ENCODE measurements at regions not wholly inside any gene's neighbourhood (a gene's known extent, or its start where the extent isn't known, plus 50 kb on each side); places are given as distances from the start of the nearest gene placed in this dataset.
"Not testable (repeated sequence)": the region's sequence is repeated elsewhere in the genome, so short reads cannot be mapped to it uniquely, and the experiment has no call there.

GRCh38 chr14:29982171-29982570 is 54.5 kb upstream of the PRKD1 start:
- Histone ChIP-seq H3K9me3 (ENCODE audit: control insufficient read depth in 2 of 2, insufficient read depth in 1 of 2, low read depth in 1 of 2, low read length in 1 of 2) (no peaks in the 10 kb centered on the region), H3K27me3 (ENCODE audit: control insufficient read depth in 1 of 2, insufficient read depth in 2 of 2, low read length in 2 of 2) (no peaks in the 10 kb centered on the region), H3K36me3 (ENCODE audit: control insufficient read depth in 2 of 2, insufficient read depth in 2 of 2, low read length in 1 of 2) (no peaks in the 10 kb centered on the region), H3K4me1 (ENCODE audit: control insufficient read depth in 2 of 2, insufficient read depth in 2 of 2, low read length in 1 of 2) (no peaks in the 10 kb centered on the region), H3K27ac (ENCODE audit: low read depth in 2 of 2, low read length in 1 of 2) (no peak overlapping the region), H3K4me3 (ENCODE audit: low read depth in 1 of 2, low read length in 2 of 2) (no peak overlapping the region)
- 85 to 91% methylated on average over 1 of the region's 1 CpG for whole genome bisulfite sequencing, 2 donors

GRCh38 chr14:29982993-29983392 is 55.3 kb upstream of the PRKD1 start:
- no peaks in the 10 kb centered on the region for H3K9me3 ChIP-seq (ENCODE audit: control insufficient read depth in 2 of 2, insufficient read depth in 1 of 2, low read depth in 1 of 2, low read length in 1 of 2)

GRCh38 chr14:29990344-29990857 is 62.8 kb upstream of the PRKD1 start:
- H3K27me3 ChIP-seq (ENCODE audit: control insufficient read depth in 1 of 2, insufficient read depth in 2 of 2, low read length in 2 of 2); H3K27ac ChIP-seq (ENCODE audit: low read depth in 2 of 2, low read length in 1 of 2); H3K36me3 ChIP-seq (ENCODE audit: control insufficient read depth in 2 of 2, insufficient read depth in 2 of 2, low read length in 1 of 2); H3K4me3 ChIP-seq (ENCODE audit: low read depth in 1 of 2, low read length in 2 of 2); H3K9me3 ChIP-seq (ENCODE audit: control insufficient read depth in 2 of 2, insufficient read depth in 1 of 2, low read depth in 1 of 2, low read length in 1 of 2); H3K4me1 ChIP-seq (ENCODE audit: control insufficient read depth in 2 of 2, insufficient read depth in 2 of 2, low read length in 1 of 2): not testable (repeated sequence)
- 82 to 86% methylated on average over 30 of the region's 30 CpGs for WGBS, 2 donors

More at GRCh38 chr14:29982993-29983392, 55.3 kb upstream of the PRKD1 start:
- Histone ChIP-seq H3K27ac (ENCODE audit: low read depth in 2 of 2, low read length in 1 of 2) (no peak overlapping the region), H3K4me1 (ENCODE audit: control insufficient read depth in 2 of 2, insufficient read depth in 2 of 2, low read length in 1 of 2) (no peaks in the 10 kb centered on the region), H3K36me3 (ENCODE audit: control insufficient read depth in 2 of 2, insufficient read depth in 2 of 2, low read length in 1 of 2) (no peaks in the 10 kb centered on the region), H3K4me3 (ENCODE audit: low read depth in 1 of 2, low read length in 2 of 2) (no peak overlapping the region), H3K27me3 (ENCODE audit: control insufficient read depth in 1 of 2, insufficient read depth in 2 of 2, low read length in 2 of 2) (no peaks in the 10 kb centered on the region)
- WGBS, 2 donors = 73 to 77% methylated on average over 1 of the region's 1 CpG

GRCh38 chr14:29990993-29991392 is 63.3 kb upstream of the PRKD1 start:
- 93 to 99% methylated on average over 2 of the region's 2 CpGs for WGBS, 2 donors
- Histone ChIP-seq H3K4me1 (ENCODE audit: control insufficient read depth in 2 of 2, insufficient read depth in 2 of 2, low read length in 1 of 2) (no peaks in the 10 kb centered on the region), H3K27me3 (ENCODE audit: control insufficient read depth in 1 of 2, insufficient read depth in 2 of 2, low read length in 2 of 2) (no peaks in the 10 kb centered on the region), H3K36me3 (ENCODE audit: control insufficient read depth in 2 of 2, insufficient read depth in 2 of 2, low read length in 1 of 2) (no peaks in the 10 kb centered on the region), H3K4me3 (ENCODE audit: low read depth in 1 of 2, low read length in 2 of 2) (no peak overlapping the region), H3K9me3 (ENCODE audit: control insufficient read depth in 2 of 2, insufficient read depth in 1 of 2, low read depth in 1 of 2, low read length in 1 of 2) (no peaks in the 10 kb centered on the region), H3K27ac (ENCODE audit: low read depth in 2 of 2, low read length in 1 of 2) (no peak overlapping the region)

DNA sequence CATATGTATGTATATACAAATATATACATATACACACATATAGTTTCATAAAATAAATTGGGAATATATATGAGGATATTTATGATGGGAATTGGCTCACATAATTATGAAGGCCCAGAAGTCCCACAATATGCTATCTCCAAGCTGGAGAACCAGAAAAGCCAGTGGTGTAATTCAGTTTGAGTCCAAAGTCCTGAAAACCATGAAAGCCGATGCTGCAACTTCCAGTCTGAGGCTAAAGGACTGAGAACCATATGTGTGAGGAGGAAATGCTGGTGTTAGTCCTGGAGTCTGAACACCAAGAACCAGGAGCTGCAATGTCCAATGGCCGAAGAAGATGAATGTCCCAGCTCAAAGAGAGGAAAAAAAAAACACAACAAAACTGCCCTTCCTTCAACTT is 65.5 kb upstream of the PRKD1 start:
- 81 to 92% methylated on average over 2 of the region's 2 CpGs for WGBS, 2 donors

GRCh38 chr14:29999013-29999539 is 71.4 kb upstream of the PRKD1 start:
- Histone ChIP-seq H3K4me1 (ENCODE audit: control insufficient read depth in 2 of 2, insufficient read depth in 2 of 2, low read length in 1 of 2) (no peaks in the 10 kb centered on the region), H3K4me3 (ENCODE audit: low read depth in 1 of 2, low read length in 2 of 2) (no peak overlapping the region), H3K27ac (ENCODE audit: low read depth in 2 of 2, low read length in 1 of 2) (no peak overlapping the region), H3K27me3 (ENCODE audit: control insufficient read depth in 1 of 2, insufficient read depth in 2 of 2, low read length in 2 of 2) (no peaks in the 10 kb centered on the region), H3K9me3 (ENCODE audit: control insufficient read depth in 2 of 2, insufficient read depth in 1 of 2, low read depth in 1 of 2, low read length in 1 of 2) (no peaks in the 10 kb centered on the region), H3K36me3 (ENCODE audit: control insufficient read depth in 2 of 2, insufficient read depth in 2 of 2, low read length in 1 of 2) (no peaks in the 10 kb centered on the region)
- WGBS, 2 donors = 49 to 70% methylated on average over 3 of the region's 3 CpGs

More for the DNA sequence above, 65.5 kb upstream of the PRKD1 start:
- no peaks in the 10 kb centered on the region for H3K27me3 ChIP-seq (ENCODE audit: control insufficient read depth in 1 of 2, insufficient read depth in 2 of 2, low read length in 2 of 2)
- H3K27ac ChIP-seq (ENCODE audit: low read depth in 2 of 2, low read length in 1 of 2) = no peak overlapping the region
- H3K4me1 ChIP-seq (ENCODE audit: control insufficient read depth in 2 of 2, insufficient read depth in 2 of 2, low read length in 1 of 2) = no peaks in the 10 kb centered on the region
- H3K9me3 ChIP-seq (ENCODE audit: control insufficient read depth in 2 of 2, insufficient read depth in 1 of 2, low read depth in 1 of 2, low read length in 1 of 2) = no peaks in the 10 kb centered on the region
- no peak overlapping the region for H3K4me3 ChIP-seq (ENCODE audit: low read depth in 1 of 2, low read length in 2 of 2)
- no peaks in the 10 kb centered on the region for H3K36me3 ChIP-seq (ENCODE audit: control insufficient read depth in 2 of 2, insufficient read depth in 2 of 2, low read length in 1 of 2)

DNA sequence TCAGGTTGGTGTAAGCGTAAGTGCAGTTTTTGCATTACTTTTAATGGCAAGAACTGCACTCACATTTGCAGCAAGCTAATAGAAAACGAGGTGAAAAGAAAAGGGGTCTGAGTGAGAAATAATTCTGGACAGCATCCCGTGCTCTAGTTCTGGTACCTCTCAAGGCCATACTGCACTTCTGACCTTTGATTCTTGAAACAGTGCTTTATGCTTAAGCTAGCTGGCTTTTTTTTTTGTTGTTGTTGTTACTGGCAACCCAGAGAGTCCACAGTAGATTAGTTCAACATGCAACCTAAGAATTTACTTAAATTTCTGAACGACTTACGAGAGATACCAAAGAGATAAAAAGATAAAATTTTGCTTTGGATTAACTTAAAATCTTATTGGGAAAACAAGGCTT is 75.2 kb upstream of the PRKD1 start:
- 59 to 82% methylated on average over 5 of the region's 5 CpGs for WGBS, 2 donors
- Histone ChIP-seq H3K27me3 (ENCODE audit: control insufficient read depth in 1 of 2, insufficient read depth in 2 of 2, low read length in 2 of 2) (no peaks in the 10 kb centered on the region), H3K4me3 (ENCODE audit: low read depth in 1 of 2, low read length in 2 of 2) (no peak overlapping the region), H3K36me3 (ENCODE audit: control insufficient read depth in 2 of 2, insufficient read depth in 2 of 2, low read length in 1 of 2) (no peaks in the 10 kb centered on the region), H3K9me3 (ENCODE audit: control insufficient read depth in 2 of 2, insufficient read depth in 1 of 2, low read depth in 1 of 2, low read length in 1 of 2) (no peaks in the 10 kb centered on the region), H3K27ac (ENCODE audit: low read depth in 2 of 2, low read length in 1 of 2) (no peak overlapping the region), H3K4me1 (ENCODE audit: control insufficient read depth in 2 of 2, insufficient read depth in 2 of 2, low read length in 1 of 2) (no peaks in the 10 kb centered on the region)

GRCh38 chr14:30005114-30005808 is 77.6 kb upstream of the PRKD1 start:
- Histone ChIP-seq H3K4me1 (ENCODE audit: control insufficient read depth in 2 of 2, insufficient read depth in 2 of 2, low read length in 1 of 2) (no peaks in the 10 kb centered on the region), H3K27me3 (ENCODE audit: control insufficient read depth in 1 of 2, insufficient read depth in 2 of 2, low read length in 2 of 2) (no peaks in the 10 kb centered on the region), H3K36me3 (ENCODE audit: control insufficient read depth in 2 of 2, insufficient read depth in 2 of 2, low read length in 1 of 2) (no peaks in the 10 kb centered on the region), H3K27ac (ENCODE audit: low read depth in 2 of 2, low read length in 1 of 2) (no peak overlapping the region), H3K9me3 (ENCODE audit: control insufficient read depth in 2 of 2, insufficient read depth in 1 of 2, low read depth in 1 of 2, low read length in 1 of 2) (no peaks in the 10 kb centered on the region), H3K4me3 (ENCODE audit: low read depth in 1 of 2, low read length in 2 of 2) (no peak overlapping the region)
- 48 to 50% methylated on average over 8 of the region's 8 CpGs for WGBS, 2 donors

DNA sequence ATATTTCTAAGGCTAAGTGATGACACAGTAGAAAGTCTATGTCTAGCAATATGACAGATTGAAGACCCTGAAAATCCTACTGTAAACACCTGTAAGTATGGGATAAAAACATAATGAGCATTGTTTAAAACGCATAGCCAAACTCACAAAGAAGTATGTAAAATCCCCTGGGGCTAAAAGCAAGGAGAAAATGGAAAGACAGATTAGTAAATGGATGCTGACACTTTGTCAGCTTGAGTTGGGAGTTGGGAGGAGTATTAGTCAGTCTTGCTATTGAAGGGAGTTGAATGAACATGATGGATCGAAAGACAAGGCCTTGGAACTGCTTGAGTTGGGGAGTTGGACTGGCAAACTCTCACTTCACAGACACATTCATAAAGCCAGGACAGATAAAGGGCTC is 79.0 kb upstream of the PRKD1 start:
- Histone ChIP-seq H3K27ac (ENCODE audit: low read depth in 2 of 2, low read length in 1 of 2) (no peak overlapping the region), H3K4me1 (ENCODE audit: control insufficient read depth in 2 of 2, insufficient read depth in 2 of 2, low read length in 1 of 2) (no peaks in the 10 kb centered on the region), H3K27me3 (ENCODE audit: control insufficient read depth in 1 of 2, insufficient read depth in 2 of 2, low read length in 2 of 2) (no peaks in the 10 kb centered on the region), H3K36me3 (ENCODE audit: control insufficient read depth in 2 of 2, insufficient read depth in 2 of 2, low read length in 1 of 2) (no peaks in the 10 kb centered on the region), H3K9me3 (ENCODE audit: control insufficient read depth in 2 of 2, insufficient read depth in 1 of 2, low read depth in 1 of 2, low read length in 1 of 2) (no peaks in the 10 kb centered on the region), H3K4me3 (ENCODE audit: low read depth in 1 of 2, low read length in 2 of 2) (no peak overlapping the region)
- 44 to 67% methylated on average over 2 of the region's 2 CpGs for WGBS, 2 donors

GRCh38 chr14:30015489-30015888 is 87.8 kb upstream of the PRKD1 start:
- Histone ChIP-seq H3K36me3 (ENCODE audit: control insufficient read depth in 2 of 2, insufficient read depth in 2 of 2, low read length in 1 of 2) (no peaks in the 10 kb centered on the region), H3K27ac (ENCODE audit: low read depth in 2 of 2, low read length in 1 of 2) (no peak overlapping the region), H3K4me3 (ENCODE audit: low read depth in 1 of 2, low read length in 2 of 2) (no peak overlapping the region), H3K9me3 (ENCODE audit: control insufficient read depth in 2 of 2, insufficient read depth in 1 of 2, low read depth in 1 of 2, low read length in 1 of 2) (no peaks in the 10 kb centered on the region), H3K27me3 (ENCODE audit: control insufficient read depth in 1 of 2, insufficient read depth in 2 of 2, low read length in 2 of 2) (no peaks in the 10 kb centered on the region), H3K4me1 (ENCODE audit: control insufficient read depth in 2 of 2, insufficient read depth in 2 of 2, low read length in 1 of 2) (no peaks in the 10 kb centered on the region)
- 88 to 98% methylated on average over 2 of the region's 2 CpGs for WGBS, 2 donors
